Neural progenitor cell (in vitro differentiated cells): ENCODE measurements at regions not wholly inside any gene's neighbourhood (a gene's known extent, or its start where the extent isn't known, plus 50 kb on each side); places are given as distances from the start of the nearest gene placed in this dataset.

Source experiments
- DNase-seq: peaks from one replicate; pipeline ENCODE4 v3.0.0-alpha.2; 2016; ENCODE audit warnings: low spot score
- H2AFZ ChIP-seq: fragments of 200-600 bp; sonication (generic); replicated peaks from 2 replicates; pipeline ENCODE4 v1.6.1; 2016; ENCODE audit warnings: antibody characterized with exemption
- H3F3A ChIP-seq: fragments of 200-600 bp; sonication (generic); 2 replicates; pipeline ENCODE4 v1.6.1; 2016; ENCODE audit warnings: antibody characterized with exemption, low read depth
- H3K27ac ChIP-seq: fragments of 200-600 bp; sonication (generic); 2 replicates; pipeline ENCODE4 v1.5.1; 2016; ENCODE audit warnings: mild to moderate bottlenecking
- H3K27me3 ChIP-seq: fragments of 200-600 bp; sonication (generic); 2 replicates; pipeline ENCODE4 v1.6.1; 2016; ENCODE audit warnings: mild to moderate bottlenecking, moderate library complexity
- H3K36me3 ChIP-seq: fragments of 200-600 bp; sonication (generic); 2 replicates; pipeline ENCODE4 v1.5.1; 2016
- H3K4me1 ChIP-seq: fragments of 200-600 bp; sonication (generic); 2 replicates; pipeline ENCODE4 v1.6.1; 2016; ENCODE audit warnings: mixed run types
- H3K4me2 ChIP-seq: fragments of 200-600 bp; sonication (generic); 2 replicates; pipeline ENCODE4 v1.6.1; 2016
- H3K4me3 ChIP-seq: fragments of 200-600 bp; sonication (generic); 2 replicates; pipeline ENCODE4 v1.5.1; 2016
- H3K79me2 ChIP-seq: fragments of 200-600 bp; sonication (generic); 2 replicates; pipeline ENCODE4 v1.6.1; 2016; ENCODE audit warnings: low read depth
- H3K9ac ChIP-seq: fragments of 200-600 bp; sonication (generic); 2 replicates; pipeline ENCODE4 v1.6.1; 2016
- H3K9me3 ChIP-seq: fragments of 200-600 bp; sonication (generic); 2 replicates; pipeline ENCODE4 v1.5.1; 2016; ENCODE audit warnings: low read depth
- H4K20me1 ChIP-seq: fragments of 200-600 bp; sonication (generic); 2 replicates; pipeline ENCODE4 v1.6.1; 2016; ENCODE audit warnings: low read depth
- H3K27ac Mint-ChIP-seq: 3 replicates; pipeline ENCODE4 v1.8.0; 2021; ENCODE audit warnings: mixed read lengths
- H3K27me3 Mint-ChIP-seq: 2 replicates; pipeline ENCODE4 v1.8.0; 2022; ENCODE audit warnings: low read depth, mild to moderate bottlenecking, inconsistent platforms, moderate library complexity, mixed read lengths; ENCODE audit not compliant: insufficient read depth
- H3K36me3 Mint-ChIP-seq: 3 replicates; pipeline ENCODE4 v1.8.0; 2021; ENCODE audit warnings: mixed read lengths
- H3K4me1 Mint-ChIP-seq: 3 replicates; pipeline ENCODE4 v1.8.0; 2021; ENCODE audit warnings: mixed read lengths
- H3K4me3 Mint-ChIP-seq: 3 replicates; pipeline ENCODE4 v1.8.0; 2021; ENCODE audit warnings: mild to moderate bottlenecking, moderate library complexity, mixed read lengths
- H3K9me3 Mint-ChIP-seq: 3 replicates; pipeline ENCODE4 v1.8.0; 2020; ENCODE audit warnings: mixed read lengths
- EZH2 ChIP-seq: fragments of 200-600 bp; sonication (generic); IDR thresholded peaks from 2 replicates; pipeline ENCODE4 v1.6.1; 2017; ENCODE audit warnings: antibody characterized with exemption, mild to moderate bottlenecking, moderate library complexity
- EZH2phosphoT487 ChIP-seq: fragments of 200-600 bp; sonication (generic); IDR thresholded peaks from 2 replicates; pipeline ENCODE4 v1.6.1; 2017; ENCODE audit warnings: antibody characterized with exemption
- TF ChIP-seq, protein P1 (sequence below): fragments of 200-600 bp; sonication (generic); IDR thresholded peaks from 2 replicates; pipeline ENCODE4 v1.5.1; 2017; ENCODE audit warnings: antibody characterized with exemption, mild to moderate bottlenecking

DNA sequence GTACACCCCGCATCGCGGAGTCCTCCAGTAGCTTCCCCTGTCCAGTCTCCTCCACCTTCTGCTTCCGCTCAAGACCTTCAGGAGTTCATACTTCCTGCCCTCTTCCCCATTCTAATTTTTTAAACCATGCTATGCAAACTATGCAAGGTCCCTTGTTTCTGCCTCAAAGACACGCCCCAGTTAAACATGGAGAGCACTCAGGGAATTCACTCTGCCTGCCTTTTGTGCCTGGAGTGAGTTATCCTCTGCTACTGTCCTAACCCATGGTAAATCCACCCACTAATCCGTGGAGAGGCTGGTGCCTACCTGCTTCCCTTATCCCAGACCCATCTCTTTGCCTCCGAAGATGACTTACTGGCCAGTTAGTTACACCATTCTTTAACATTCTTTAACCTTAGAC is 473.7 kb upstream of the JARID2 start:
- Histone ChIP-seq H4K20me1 (no peaks in the 10 kb centered on the region), H3K4me1 (peaks cover 18% of the 10 kb centered on the region), H2AFZ (no peak overlapping the region), H3K36me3 (no peaks in the 10 kb centered on the region), H3K27ac (no peak overlapping the region), H3K4me2 (no peak overlapping the region), H3K4me3 (no peak overlapping the region), H3K27me3 (no peaks in the 10 kb centered on the region), H3K9me3 (no peaks in the 10 kb centered on the region), H3K9ac (no peak overlapping the region), H3F3A (peaks cover 5% of the 10 kb centered on the region), H3K79me2 (no peaks in the 10 kb centered on the region)
- DNase-seq: no peak
- TF ChIP-seq EZH2 (no peak), EZH2phosphoT487 (no peak)
- TF ChIP-seq, protein P1, sequence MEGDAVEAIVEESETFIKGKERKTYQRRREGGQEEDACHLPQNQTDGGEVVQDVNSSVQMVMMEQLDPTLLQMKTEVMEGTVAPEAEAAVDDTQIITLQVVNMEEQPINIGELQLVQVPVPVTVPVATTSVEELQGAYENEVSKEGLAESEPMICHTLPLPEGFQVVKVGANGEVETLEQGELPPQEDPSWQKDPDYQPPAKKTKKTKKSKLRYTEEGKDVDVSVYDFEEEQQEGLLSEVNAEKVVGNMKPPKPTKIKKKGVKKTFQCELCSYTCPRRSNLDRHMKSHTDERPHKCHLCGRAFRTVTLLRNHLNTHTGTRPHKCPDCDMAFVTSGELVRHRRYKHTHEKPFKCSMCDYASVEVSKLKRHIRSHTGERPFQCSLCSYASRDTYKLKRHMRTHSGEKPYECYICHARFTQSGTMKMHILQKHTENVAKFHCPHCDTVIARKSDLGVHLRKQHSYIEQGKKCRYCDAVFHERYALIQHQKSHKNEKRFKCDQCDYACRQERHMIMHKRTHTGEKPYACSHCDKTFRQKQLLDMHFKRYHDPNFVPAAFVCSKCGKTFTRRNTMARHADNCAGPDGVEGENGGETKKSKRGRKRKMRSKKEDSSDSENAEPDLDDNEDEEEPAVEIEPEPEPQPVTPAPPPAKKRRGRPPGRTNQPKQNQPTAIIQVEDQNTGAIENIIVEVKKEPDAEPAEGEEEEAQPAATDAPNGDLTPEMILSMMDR: no peak
- peaks cover 18% of the 10 kb centered on the region for H3K9me3 Mint-ChIP-seq
- H3K36me3 Mint-ChIP-seq: peaks cover 19% of the 10 kb centered on the region
- peak overlapping the region; percentile 21 for H3K27ac Mint-ChIP-seq
- peaks cover 6% of the 10 kb centered on the region for H3K27me3 Mint-ChIP-seq
- H3K4me1 Mint-ChIP-seq: peaks cover 23% of the 10 kb centered on the region
- H3K4me3 Mint-ChIP-seq: peak overlapping the region; percentile 8

DNA sequence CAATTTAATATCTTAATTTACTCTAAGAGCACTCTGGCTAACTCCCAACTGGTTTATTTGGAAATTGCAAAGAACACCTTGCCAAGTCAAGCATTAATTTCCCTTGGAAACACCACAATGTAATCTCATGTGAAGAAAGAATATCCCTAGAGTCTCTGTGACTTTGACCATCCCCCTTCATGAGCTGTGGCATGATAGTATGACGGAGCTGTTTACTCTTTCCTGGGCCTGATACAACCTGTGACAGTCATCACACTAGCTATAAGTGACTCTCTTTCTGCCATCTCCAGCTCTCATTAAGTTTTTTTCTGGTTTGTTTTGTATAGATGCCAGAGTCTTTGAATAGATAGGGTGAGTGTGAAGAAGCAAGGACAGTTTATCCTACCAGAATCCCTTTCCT is 470.3 kb upstream of the JARID2 start:
- Mint-ChIP-seq H3K36me3 (peaks cover 17% of the 10 kb centered on the region), H3K27ac (no peak overlapping the region), H3K27me3 (peaks cover 6% of the 10 kb centered on the region), H3K9me3 (peaks cover 14% of the 10 kb centered on the region), H3K4me3 (no peak overlapping the region), H3K4me1 (peaks cover 32% of the 10 kb centered on the region)
- Histone ChIP-seq H3K4me2 (no peak overlapping the region), H3K9me3 (no peaks in the 10 kb centered on the region), H3K79me2 (no peaks in the 10 kb centered on the region), H2AFZ (no peak overlapping the region), H3K27me3 (no peaks in the 10 kb centered on the region), H3K27ac (no peak overlapping the region), H3K36me3 (no peaks in the 10 kb centered on the region), H3F3A (peaks cover 20% of the 10 kb centered on the region), H4K20me1 (no peaks in the 10 kb centered on the region), H3K4me3 (no peak overlapping the region), H3K4me1 (peaks cover 34% of the 10 kb centered on the region), H3K9ac (no peak overlapping the region)
- no peak for DNase-seq
- TF ChIP-seq, protein P1: no peak

DNA sequence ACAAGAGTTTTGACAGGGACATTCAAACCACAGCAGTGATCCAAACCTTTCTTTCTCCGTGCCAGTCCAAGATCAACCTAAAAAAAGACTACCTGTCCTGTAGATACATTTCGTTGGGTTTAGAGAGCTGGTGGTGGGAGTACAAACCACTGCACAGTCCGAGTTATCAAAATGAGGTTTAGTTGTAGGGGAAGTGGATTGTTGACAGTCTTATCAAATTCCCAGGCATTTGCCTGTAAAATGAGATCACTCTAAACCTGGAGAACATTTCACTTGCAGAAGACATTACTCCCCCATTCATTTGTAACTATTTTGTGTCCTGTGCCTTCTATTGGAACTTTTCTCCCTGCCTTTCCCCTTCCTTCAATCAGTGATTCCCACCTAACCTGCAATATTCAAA is 469.6 kb upstream of the JARID2 start:
- no peak overlapping the region for H3K27ac Mint-ChIP-seq
- Histone ChIP-seq H2AFZ (no peak overlapping the region), H4K20me1 (no peaks in the 10 kb centered on the region), H3K4me1 (peaks cover 34% of the 10 kb centered on the region), H3K27ac (peak overlapping the region; percentile 83), H3K9ac (no peak overlapping the region), H3K36me3 (no peaks in the 10 kb centered on the region), H3F3A (peaks cover 20% of the 10 kb centered on the region), H3K79me2 (no peaks in the 10 kb centered on the region), H3K4me2 (no peak overlapping the region), H3K27me3 (no peaks in the 10 kb centered on the region), H3K4me3 (no peak overlapping the region), H3K9me3 (no peaks in the 10 kb centered on the region)
- H3K36me3 Mint-ChIP-seq: peaks cover 16% of the 10 kb centered on the region
- TF ChIP-seq, protein P1: no peak
- TF ChIP-seq EZH2 (no peak), EZH2phosphoT487 (no peak)
- peaks cover 6% of the 10 kb centered on the region for H3K27me3 Mint-ChIP-seq
- H3K9me3 Mint-ChIP-seq: peaks cover 13% of the 10 kb centered on the region
- H3K4me3 Mint-ChIP-seq: no peak overlapping the region
- DNase-seq: no peak
- H3K4me1 Mint-ChIP-seq: peaks cover 25% of the 10 kb centered on the region
